Fibroblast of lung (primary cell): ENCODE measurements at regions not wholly inside any gene's neighbourhood (a gene's known extent, or its start where the extent isn't known, plus 50 kb on each side); places are given as distances from the start of the nearest gene placed in this dataset.
A peak's percentile ranks its signal among the peaks of the same experiment; 100 is the strongest.

Source experiments
- DNase-seq, 2 donors: peaks; one replicate each; pipeline versions ENCODE4 v3.0.0 to v3.0.0-alpha.2; 2010; ENCODE audit warnings: low read depth in 2 of 2
- H2AFZ ChIP-seq: 2 replicates; pipeline ENCODE4 v1.5.1; 2012; ENCODE audit warnings: low read length, control low read depth, inconsistent platforms
- H3K27ac ChIP-seq: 2 replicates; pipeline ENCODE4 v1.5.1; 2011; ENCODE audit warnings: low read length, control low read depth; ENCODE audit not compliant: insufficient read depth
- H3K27me3 ChIP-seq: 2 replicates; pipeline ENCODE4 v1.5.1; 2011; ENCODE audit warnings: mild to moderate bottlenecking, low read length; ENCODE audit not compliant: control insufficient read depth, insufficient read depth
- H3K36me3 ChIP-seq: 2 replicates; pipeline ENCODE4 v1.5.1; 2011; ENCODE audit warnings: low read length; ENCODE audit not compliant: control insufficient read depth, insufficient read depth
- H3K4me1 ChIP-seq: 2 replicates; pipeline ENCODE4 v1.5.1; 2011; ENCODE audit warnings: low read length; ENCODE audit not compliant: control insufficient read depth, insufficient read depth; ENCODE audit errors: extremely low read depth
- H3K4me2 ChIP-seq: 2 replicates; pipeline ENCODE4 v1.5.1; 2011; ENCODE audit warnings: low read length, control low read depth; ENCODE audit not compliant: insufficient read depth; ENCODE audit errors: extremely low read depth
- H3K4me3 ChIP-seq, 4 experiments: fragments of 200-600 bp in 1 of 4; sonication (generic) in 1 of 4; replicated peaks in 1 of 4; 2 replicates each; pipeline ENCODE4 v1.5.1; 2011 to 2016; ENCODE audit warnings: low read length in 4 of 4, low read depth in 3 of 4, mild to moderate bottlenecking in 3 of 4, control low read depth in 2 of 4, inconsistent platforms in 1 of 4, mixed read lengths in 1 of 4; ENCODE audit not compliant: insufficient read depth in 1 of 4; ENCODE audit errors: control extremely low read depth in 1 of 4
- H3K79me2 ChIP-seq: 2 replicates; pipeline ENCODE4 v1.5.1; 2012; ENCODE audit warnings: mild to moderate bottlenecking, low read length, inconsistent platforms; ENCODE audit not compliant: control insufficient read depth, insufficient read depth
- H3K9ac ChIP-seq: 2 replicates; pipeline ENCODE4 v1.5.1; 2011; ENCODE audit warnings: mild to moderate bottlenecking, low read length, control low read depth; ENCODE audit not compliant: insufficient read depth
- H3K9me3 ChIP-seq: 2 replicates; pipeline ENCODE4 v1.5.1; 2012; ENCODE audit warnings: low read depth, low read length; ENCODE audit not compliant: control insufficient read depth, insufficient read depth
- H4K20me1 ChIP-seq: 2 replicates; pipeline ENCODE4 v1.5.1; 2011; ENCODE audit warnings: low read length; ENCODE audit not compliant: control insufficient read depth, insufficient read depth; ENCODE audit errors: extremely low read depth
- EZH2 ChIP-seq: IDR thresholded peaks from 2 replicates; pipeline ENCODE4 v1.5.1; 2012; ENCODE audit warnings: low read length, control low read depth, mild to moderate bottlenecking; ENCODE audit errors: missing control alignments
- TF ChIP-seq, protein P1 (sequence below), 2 donors: IDR thresholded peaks in 1 of 2; conservative IDR thresholded peaks in 1 of 2; 1 replicate in 1 of 2; 2 replicates in 1 of 2; pipeline ENCODE4 v1.5.1; 2011 to 2012; ENCODE audit warnings: low read length in 2 of 2, control low read depth in 1 of 2, inconsistent platforms in 1 of 2, low read depth in 1 of 2, mild to moderate bottlenecking in 1 of 2

DNA sequence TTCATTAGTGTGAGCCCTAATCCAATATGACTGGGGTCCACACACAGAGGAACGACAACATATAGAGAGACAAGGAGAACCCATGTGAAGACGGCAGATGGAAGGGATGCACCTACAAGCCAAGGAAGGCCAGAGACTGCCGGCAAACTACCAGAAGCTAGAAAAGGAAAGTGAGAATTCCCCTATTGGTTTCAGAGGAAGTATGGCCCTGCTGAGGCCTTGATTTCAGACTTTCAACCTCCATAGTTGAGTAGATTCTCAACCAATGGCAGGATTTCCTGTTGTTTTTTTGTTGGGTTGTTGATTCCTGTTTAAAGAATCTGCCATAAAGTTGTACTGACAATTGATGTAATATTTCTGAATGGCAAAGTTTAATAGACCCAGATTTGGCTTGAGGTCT, 241.5 kb downstream of the SATB2 start:
- no peaks in the 10 kb centered on the region for H3K9me3 ChIP-seq
- H3K27ac ChIP-seq: no peak overlapping the region
- TF ChIP-seq, protein P1, sequence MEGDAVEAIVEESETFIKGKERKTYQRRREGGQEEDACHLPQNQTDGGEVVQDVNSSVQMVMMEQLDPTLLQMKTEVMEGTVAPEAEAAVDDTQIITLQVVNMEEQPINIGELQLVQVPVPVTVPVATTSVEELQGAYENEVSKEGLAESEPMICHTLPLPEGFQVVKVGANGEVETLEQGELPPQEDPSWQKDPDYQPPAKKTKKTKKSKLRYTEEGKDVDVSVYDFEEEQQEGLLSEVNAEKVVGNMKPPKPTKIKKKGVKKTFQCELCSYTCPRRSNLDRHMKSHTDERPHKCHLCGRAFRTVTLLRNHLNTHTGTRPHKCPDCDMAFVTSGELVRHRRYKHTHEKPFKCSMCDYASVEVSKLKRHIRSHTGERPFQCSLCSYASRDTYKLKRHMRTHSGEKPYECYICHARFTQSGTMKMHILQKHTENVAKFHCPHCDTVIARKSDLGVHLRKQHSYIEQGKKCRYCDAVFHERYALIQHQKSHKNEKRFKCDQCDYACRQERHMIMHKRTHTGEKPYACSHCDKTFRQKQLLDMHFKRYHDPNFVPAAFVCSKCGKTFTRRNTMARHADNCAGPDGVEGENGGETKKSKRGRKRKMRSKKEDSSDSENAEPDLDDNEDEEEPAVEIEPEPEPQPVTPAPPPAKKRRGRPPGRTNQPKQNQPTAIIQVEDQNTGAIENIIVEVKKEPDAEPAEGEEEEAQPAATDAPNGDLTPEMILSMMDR (conservative IDR thresholded peaks at IDR 0.05 in 1 of 2, IDR thresholded peaks at IDR 0.05 in 1 of 2; ENCODE audit: low read depth in 1 of 2, low read length in 2 of 2): no peak
- TF ChIP-seq EZH2: no peak
- DNase-seq: no peak
- H3K4me2 ChIP-seq: no peak overlapping the region
- no peaks in the 10 kb centered on the region for H3K36me3 ChIP-seq
- no peak overlapping the region for H3K9ac ChIP-seq
- no peaks in the 10 kb centered on the region for H3K27me3 ChIP-seq
- H3K4me1 ChIP-seq: no peaks in the 10 kb centered on the region
- no peak overlapping the region for H3K4me3 ChIP-seq
- no peaks in the 10 kb centered on the region for H4K20me1 ChIP-seq
- H3K79me2 ChIP-seq: no peaks in the 10 kb centered on the region
- H2AFZ ChIP-seq: no peak overlapping the region

DNA sequence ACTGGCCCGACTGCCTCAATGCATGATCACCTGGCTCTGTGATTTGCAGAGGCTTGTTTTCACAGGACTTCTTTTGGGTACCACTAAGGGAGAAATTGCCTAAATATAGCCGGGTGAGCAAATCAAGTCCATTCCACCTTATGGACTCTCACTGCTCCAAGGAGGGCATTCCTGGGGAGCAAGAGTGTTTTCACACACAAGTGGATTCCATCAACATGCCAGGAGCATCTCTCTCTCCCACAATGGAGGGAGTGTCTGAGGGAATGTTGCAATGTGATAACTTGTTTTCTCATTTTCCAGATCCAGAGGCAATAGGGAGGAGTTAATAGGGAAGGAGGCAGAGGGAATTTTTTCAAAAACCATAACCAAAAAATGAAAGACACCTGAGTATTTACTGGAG, 250.7 kb downstream of the SATB2 start:
- H3K36me3 ChIP-seq: no peaks in the 10 kb centered on the region
- H3K9ac ChIP-seq: no peak overlapping the region
- H3K9me3 ChIP-seq: no peaks in the 10 kb centered on the region
- no peak overlapping the region for H3K4me3 ChIP-seq
- TF ChIP-seq, protein P1 (conservative IDR thresholded peaks at IDR 0.05 in 1 of 2, IDR thresholded peaks at IDR 0.05 in 1 of 2; ENCODE audit: low read depth in 1 of 2, low read length in 2 of 2): no peak
- TF ChIP-seq EZH2: no peak
- H2AFZ ChIP-seq: no peak overlapping the region
- H3K79me2 ChIP-seq: no peaks in the 10 kb centered on the region
- no peaks in the 10 kb centered on the region for H3K27me3 ChIP-seq
- H4K20me1 ChIP-seq: no peaks in the 10 kb centered on the region
- no peak overlapping the region for H3K4me2 ChIP-seq
- peak in 1 of 2 donors; percentile 21 for DNase-seq
- no peaks in the 10 kb centered on the region for H3K4me1 ChIP-seq
- no peak overlapping the region for H3K27ac ChIP-seq

DNA sequence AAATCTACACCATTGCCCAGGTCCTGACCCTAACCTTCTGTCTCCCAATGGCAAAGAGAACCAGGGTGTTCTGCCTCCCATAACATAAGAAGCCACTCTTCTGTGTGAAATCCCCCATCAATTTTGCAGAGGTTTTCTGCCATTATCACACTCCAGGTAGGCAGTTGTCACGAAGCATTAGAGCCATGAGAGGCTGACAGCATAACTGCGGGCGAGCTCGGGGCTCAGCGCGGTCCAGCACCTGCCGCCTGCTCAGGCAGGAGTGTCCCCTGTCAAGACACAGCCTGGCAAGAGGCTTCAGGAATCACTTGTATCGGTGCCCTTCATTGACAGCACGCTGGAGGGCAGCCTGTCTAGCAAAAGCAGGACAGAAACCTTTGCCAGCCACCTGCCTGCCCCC, 251.2 kb downstream of the SATB2 start:
- no peak overlapping the region for H3K9ac ChIP-seq
- H3K4me2 ChIP-seq: no peak overlapping the region
- no peak overlapping the region for H3K27ac ChIP-seq
- H3K4me1 ChIP-seq: no peaks in the 10 kb centered on the region
- H2AFZ ChIP-seq: no peak overlapping the region
- no peaks in the 10 kb centered on the region for H3K27me3 ChIP-seq
- DNase-seq: no peak
- no peak overlapping the region for H3K4me3 ChIP-seq
- no peaks in the 10 kb centered on the region for H3K79me2 ChIP-seq
- TF ChIP-seq, protein P1 (conservative IDR thresholded peaks at IDR 0.05 in 1 of 2, IDR thresholded peaks at IDR 0.05 in 1 of 2; ENCODE audit: low read depth in 1 of 2, low read length in 2 of 2): no peak
- TF ChIP-seq EZH2: no peak
- H4K20me1 ChIP-seq: no peaks in the 10 kb centered on the region
- H3K36me3 ChIP-seq: no peaks in the 10 kb centered on the region
- H3K9me3 ChIP-seq: no peaks in the 10 kb centered on the region
